B cell (primary cell): ENCODE measurements at regions not wholly inside any gene's neighbourhood (a gene's known extent, or its start where the extent isn't known, plus 50 kb on each side); places are given as distances from the start of the nearest gene placed in this dataset.
"Not testable (repeated sequence)": the region's sequence is repeated elsewhere in the genome, so short reads cannot be mapped to it uniquely, and the experiment has no call there.

ENCODE experiments used
- ATAC-seq: fragments of 200-7000 bp; cut with Tn5 transposase; one replicate; pipeline ENCODE4 v1.10.0; 2021; ENCODE audit warnings: low read depth, mild to moderate bottlenecking, moderate number of reproducible peaks, moderate library complexity
- CTCF ChIA-PET: fragments of 350-600 bp; sonication (Branson Sonifier 250); formaldehyde crosslinking; loops from one replicate; lab custom pipeline; 2021; ENCODE audit warnings: antibody characterized with exemption, inconsistent platforms; lab: Charles Lee
- POLR2A ChIA-PET: fragments of 350-600 bp; sonication (Branson Sonifier 250); formaldehyde crosslinking; loops from one replicate; lab custom pipeline; 2021; ENCODE audit warnings: antibody characterized with exemption; lab: Charles Lee
- DNase-seq: peaks from one replicate; pipeline ENCODE4 v3.0.0; 2013
- H2AFZ ChIP-seq: 2 replicates; pipeline ENCODE4 v1.6.1; 2012; ENCODE audit warnings: mild to moderate bottlenecking, low read depth, low read length; ENCODE audit not compliant: insufficient read depth, poor library complexity, severe bottlenecking
- H3K27ac ChIP-seq, 2 donors: 1 replicate in 1 of 2; 2 replicates in 1 of 2; pipeline ENCODE4 v1.5.1; 2012 to 2013; ENCODE audit warnings: low read length in 2 of 2, mild to moderate bottlenecking in 2 of 2, moderate library complexity in 1 of 2
- H3K27me3 ChIP-seq, 4 experiments: fragments of 200-600 bp in 1 of 4; sonication (generic) in 1 of 4; replicated peaks in 1 of 4; 1 replicate in 2 of 4; 2 replicates in 2 of 4; pipeline versions ENCODE4 v1.6.1 to v1.7.0; 2013 to 2016; ENCODE audit warnings: low read length in 3 of 4, mild to moderate bottlenecking in 2 of 4, mixed read lengths in 1 of 4, moderate library complexity in 1 of 4; ENCODE audit not compliant: insufficient read depth in 4 of 4, control insufficient read depth in 3 of 4; ENCODE audit errors: control extremely low read depth in 1 of 4
- H3K36me3 ChIP-seq, 2 experiments: replicated peaks in 1 of 2; 1 replicate in 1 of 2; 2 replicates in 1 of 2; pipeline versions ENCODE4 v1.6.1 to v1.7.1; 2013; ENCODE audit warnings: low read length in 1 of 2; ENCODE audit not compliant: insufficient read depth in 2 of 2, control insufficient read depth in 1 of 2; ENCODE audit errors: control extremely low read depth in 1 of 2, extremely low read depth in 1 of 2
- H3K4me1 ChIP-seq, 2 donors: fragments of 200-600 bp in 1 of 2; sonication (generic) in 1 of 2; 1 replicate in 1 of 2; 2 replicates in 1 of 2; pipeline versions ENCODE4 v1.5.1 to v1.6.1; 2013 to 2017; ENCODE audit warnings: low read length in 2 of 2; ENCODE audit not compliant: control insufficient read depth in 2 of 2, insufficient read depth in 2 of 2
- H3K4me2 ChIP-seq: replicated peaks from 2 replicates; pipeline ENCODE3; 2012; ENCODE audit warnings: mild to moderate bottlenecking, low read depth, low read length; ENCODE audit not compliant: poor library complexity, severe bottlenecking
- H3K4me3 ChIP-seq, 5 experiments: fragments of 200-600 bp in 1 of 5; sonication (generic) in 1 of 5; 1 replicate in 3 of 5; 2 replicates in 2 of 5; pipeline versions ENCODE4 v1.5.1 to v1.7.0; 2011 to 2016; ENCODE audit warnings: low read length in 4 of 5, mild to moderate bottlenecking in 4 of 5, low read depth in 2 of 5, control low read depth in 1 of 5, moderate library complexity in 1 of 5; ENCODE audit not compliant: insufficient read depth in 1 of 5; ENCODE audit errors: control extremely low read depth in 1 of 5, extremely low read depth in 1 of 5
- H3K79me2 ChIP-seq: fragments of 200-600 bp; sonication (generic); one replicate; pipeline ENCODE4 v1.6.0; 2016; ENCODE audit warnings: low read length; ENCODE audit not compliant: control insufficient read depth, insufficient read depth
- H3K9ac ChIP-seq: fragments of 200-600 bp; sonication (generic); 2 replicates; pipeline ENCODE4 v1.6.1; 2017; ENCODE audit warnings: mild to moderate bottlenecking, low read length, moderate library complexity
- H3K9me3 ChIP-seq, 3 donors: one replicate each; pipeline versions ENCODE4 v1.6.1 to v1.7.1; 2013; ENCODE audit warnings: low read length in 2 of 3; ENCODE audit not compliant: control insufficient read depth in 2 of 3, insufficient read depth in 1 of 3; ENCODE audit errors: control extremely low read depth in 1 of 3
- H4K20me1 ChIP-seq: 2 replicates; pipeline ENCODE4 v1.6.0; 2012; ENCODE audit warnings: mild to moderate bottlenecking, low read length; ENCODE audit not compliant: insufficient read depth, control insufficient read depth, poor library complexity, severe bottlenecking
- H3K27ac Mint-ChIP-seq: one replicate; pipeline ENCODE4 v1.8.0; 2021; ENCODE audit warnings: mixed read lengths
- H3K27me3 Mint-ChIP-seq: one replicate; pipeline ENCODE4 v1.8.0; 2021; ENCODE audit warnings: mixed read lengths
- H3K4me1 Mint-ChIP-seq: one replicate; pipeline ENCODE4 v1.8.0; 2021; ENCODE audit warnings: mixed read lengths
- H3K4me3 Mint-ChIP-seq: one replicate; pipeline ENCODE4 v1.8.0; 2021; ENCODE audit warnings: mixed read lengths
- H3K9me3 Mint-ChIP-seq: one replicate; pipeline ENCODE4 v1.8.0; 2022; ENCODE audit warnings: mixed read lengths; ENCODE audit not compliant: insufficient read depth
- EZH2 ChIP-seq: IDR thresholded peaks from 2 replicates; pipeline ENCODE4 v1.6.1; 2012; ENCODE audit warnings: borderline replicate concordance, low read depth, mild to moderate bottlenecking, moderate library complexity, low read length; ENCODE audit not compliant: insufficient read depth, poor library complexity, severe bottlenecking
- WGBS: methylation state at CpG from one replicate; pipeline ENCODE4 v1.1.5; 2013; ENCODE audit warnings: missing lambda C conversion rate; ENCODE audit not compliant: insufficient coverage; 5-methylcytosine and 5-hydroxymethylcytosine counted together
- intact Hi-C: fragments of 100-400 bp; cut with micrococcal nuclease; formaldehyde crosslinking; loops from one replicate; pipeline ENCODE4 v1.10.0; 2022
- TF ChIP-seq, protein P1 (sequence below): fragments of 200-600 bp; IDR thresholded peaks from one replicate; pipeline ENCODE4 v1.8.0; 2022; ENCODE audit warnings: antibody characterized with exemption, mild to moderate bottlenecking

DNA sequence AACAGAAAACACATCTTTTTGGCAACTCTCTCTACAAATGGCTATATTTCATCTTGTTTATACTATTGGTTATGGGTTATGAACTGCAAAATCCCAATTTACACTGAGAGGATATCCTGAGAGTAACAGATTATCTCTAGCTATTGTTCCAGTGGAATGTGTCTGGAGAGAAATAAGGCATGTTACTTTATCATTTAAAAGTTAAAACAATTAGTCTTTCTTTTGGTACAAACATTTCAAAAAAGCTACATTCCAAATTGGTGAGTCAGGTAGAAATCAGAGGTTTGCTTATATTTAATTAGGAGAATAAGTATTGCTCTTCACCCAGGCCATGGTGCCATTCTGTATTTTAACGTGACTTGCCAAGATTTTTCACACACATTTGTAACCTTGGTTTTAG lies 411.6 kb downstream of the CCER1 start:
- POLR2A ChIA-PET: no interaction called here
- H2AFZ ChIP-seq: no peak overlapping the region
- no CpG with 5 or more reads among the region's 1 CpG for WGBS
- Mint-ChIP-seq H3K9me3 (no peaks in the 10 kb centered on the region), H3K4me1 (no peaks in the 10 kb centered on the region), H3K4me3 (no peak overlapping the region), H3K27me3 (no peaks in the 10 kb centered on the region), H3K27ac (no peak overlapping the region)
- CTCF ChIA-PET: no interaction called here
- no peak overlapping the region for H3K9ac ChIP-seq
- no peaks in the 10 kb centered on the region for H3K9me3 ChIP-seq
- intact Hi-C loops: no loop called here
- no peaks in the 10 kb centered on the region for H4K20me1 ChIP-seq
- ATAC-seq (no peak), DNase-seq (no peak)
- H3K4me2 ChIP-seq: no peak overlapping the region
- H3K27ac ChIP-seq: no peak overlapping the region
- H3K36me3 ChIP-seq: no peaks in the 10 kb centered on the region
- H3K4me1 ChIP-seq: no peaks in the 10 kb centered on the region
- no peak overlapping the region for H3K4me3 ChIP-seq
- TF ChIP-seq, protein P1, sequence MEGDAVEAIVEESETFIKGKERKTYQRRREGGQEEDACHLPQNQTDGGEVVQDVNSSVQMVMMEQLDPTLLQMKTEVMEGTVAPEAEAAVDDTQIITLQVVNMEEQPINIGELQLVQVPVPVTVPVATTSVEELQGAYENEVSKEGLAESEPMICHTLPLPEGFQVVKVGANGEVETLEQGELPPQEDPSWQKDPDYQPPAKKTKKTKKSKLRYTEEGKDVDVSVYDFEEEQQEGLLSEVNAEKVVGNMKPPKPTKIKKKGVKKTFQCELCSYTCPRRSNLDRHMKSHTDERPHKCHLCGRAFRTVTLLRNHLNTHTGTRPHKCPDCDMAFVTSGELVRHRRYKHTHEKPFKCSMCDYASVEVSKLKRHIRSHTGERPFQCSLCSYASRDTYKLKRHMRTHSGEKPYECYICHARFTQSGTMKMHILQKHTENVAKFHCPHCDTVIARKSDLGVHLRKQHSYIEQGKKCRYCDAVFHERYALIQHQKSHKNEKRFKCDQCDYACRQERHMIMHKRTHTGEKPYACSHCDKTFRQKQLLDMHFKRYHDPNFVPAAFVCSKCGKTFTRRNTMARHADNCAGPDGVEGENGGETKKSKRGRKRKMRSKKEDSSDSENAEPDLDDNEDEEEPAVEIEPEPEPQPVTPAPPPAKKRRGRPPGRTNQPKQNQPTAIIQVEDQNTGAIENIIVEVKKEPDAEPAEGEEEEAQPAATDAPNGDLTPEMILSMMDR: no peak
- no peak for TF ChIP-seq EZH2
- no peaks in the 10 kb centered on the region for H3K79me2 ChIP-seq
- H3K27me3 ChIP-seq: no peaks in the 10 kb centered on the region

DNA sequence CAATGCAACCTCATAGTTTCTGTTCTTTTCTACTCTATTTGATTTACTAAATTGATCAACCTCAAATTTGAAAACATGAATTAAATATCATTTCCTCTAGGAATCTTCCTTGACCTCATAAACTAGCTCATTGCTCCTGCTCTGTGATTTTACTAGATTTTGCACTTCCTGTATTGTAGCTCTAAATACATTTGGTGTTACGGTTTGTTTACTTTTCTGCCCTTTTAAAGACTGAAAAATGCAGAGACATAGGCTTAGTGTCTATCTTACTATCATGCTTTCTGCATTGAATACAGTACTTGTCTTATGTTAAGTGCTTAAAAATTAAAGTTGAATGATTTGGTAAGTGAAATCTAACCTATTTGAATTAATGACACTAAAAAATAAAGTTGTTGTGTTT lies 412.1 kb downstream of the CCER1 start:
- DNase-seq, H3K27ac ChIP-seq, H3K4me1 Mint-ChIP-seq, ATAC-seq, H3K27me3 Mint-ChIP-seq, H3K4me3 ChIP-seq, H3K79me2 ChIP-seq, POLR2A ChIA-PET, H4K20me1 ChIP-seq, H3K9me3 ChIP-seq, H3K4me3 Mint-ChIP-seq, H3K9me3 Mint-ChIP-seq, H3K36me3 ChIP-seq, H3K4me2 ChIP-seq, intact Hi-C loops, H3K9ac ChIP-seq, H3K27ac Mint-ChIP-seq, CTCF ChIA-PET, H3K27me3 ChIP-seq, H3K4me1 ChIP-seq, H2AFZ ChIP-seq: not testable (repeated sequence)
- no CpG with 5 or more reads among the region's 1 CpG for WGBS

DNA sequence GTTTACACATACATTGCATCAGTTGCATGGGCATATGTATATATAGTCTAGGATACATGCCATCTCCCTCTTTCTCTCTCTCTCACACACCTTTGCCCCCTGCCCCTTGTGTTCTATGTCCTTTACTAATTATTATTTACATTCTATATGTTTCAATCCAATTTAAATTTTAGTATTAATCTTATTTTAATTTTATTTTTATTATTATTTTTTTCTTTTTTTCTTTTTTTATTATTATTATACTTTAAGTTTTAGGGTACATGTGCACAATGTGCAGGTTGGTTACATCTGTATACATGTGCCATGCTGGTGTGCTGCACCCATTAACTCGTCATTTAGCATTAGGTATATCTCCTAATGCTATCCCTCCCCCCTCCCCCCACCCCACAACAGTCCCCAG lies 421.1 kb downstream of the CCER1 start:
- H3K79me2 ChIP-seq, intact Hi-C loops, H3K4me3 ChIP-seq, H2AFZ ChIP-seq, H3K9me3 ChIP-seq, H3K9ac ChIP-seq, H3K27me3 Mint-ChIP-seq, H3K27ac Mint-ChIP-seq, H3K4me1 ChIP-seq, H3K9me3 Mint-ChIP-seq, H3K36me3 ChIP-seq, H3K4me1 Mint-ChIP-seq, H3K27me3 ChIP-seq, H3K27ac ChIP-seq, H3K4me3 Mint-ChIP-seq, H3K4me2 ChIP-seq, H4K20me1 ChIP-seq, ATAC-seq, DNase-seq, CTCF ChIA-PET, POLR2A ChIA-PET: not testable (repeated sequence)
- no CpG with 5 or more reads among the region's 1 CpG for WGBS
